Limb (tissue), 2 donors: ENCODE measurements at regions not wholly inside any gene's neighbourhood (a gene's known extent, or its start where the extent isn't known, plus 50 kb on each side); places are given as distances from the start of the nearest gene placed in this dataset.
A peak's percentile ranks its signal among the peaks of the same experiment; 100 is the strongest.
"Not testable (repeated sequence)": the region's sequence is repeated elsewhere in the genome, so short reads cannot be mapped to it uniquely, and the experiment has no call there.

Source experiments
- DNase-seq, 2 donors: peaks; one replicate each; pipeline ENCODE4 v3.0.0-alpha.2; 2016; ENCODE audit errors: extremely low spot score in 2 of 2

DNA sequence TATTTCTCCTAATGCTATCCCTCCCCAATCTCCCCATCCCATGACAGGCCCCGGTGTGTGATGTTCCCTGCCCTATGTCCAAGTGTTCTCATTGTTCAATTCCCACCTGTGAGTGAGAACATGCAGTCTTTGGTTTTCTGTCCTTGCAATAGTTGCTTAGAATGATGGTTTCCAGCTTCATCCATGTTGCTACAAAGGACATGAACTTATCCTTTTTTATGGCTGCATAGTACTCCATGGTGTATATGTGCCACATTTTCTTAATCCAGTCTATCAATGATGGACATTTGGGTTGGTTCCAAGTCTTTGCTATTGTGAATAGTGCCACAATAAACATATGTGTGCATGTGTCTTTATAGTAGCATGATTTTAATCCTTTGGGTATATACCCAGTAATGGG is 51.3 kb upstream of the RIOK2 start:
- DNase-seq = not testable (repeated sequence)

DNA sequence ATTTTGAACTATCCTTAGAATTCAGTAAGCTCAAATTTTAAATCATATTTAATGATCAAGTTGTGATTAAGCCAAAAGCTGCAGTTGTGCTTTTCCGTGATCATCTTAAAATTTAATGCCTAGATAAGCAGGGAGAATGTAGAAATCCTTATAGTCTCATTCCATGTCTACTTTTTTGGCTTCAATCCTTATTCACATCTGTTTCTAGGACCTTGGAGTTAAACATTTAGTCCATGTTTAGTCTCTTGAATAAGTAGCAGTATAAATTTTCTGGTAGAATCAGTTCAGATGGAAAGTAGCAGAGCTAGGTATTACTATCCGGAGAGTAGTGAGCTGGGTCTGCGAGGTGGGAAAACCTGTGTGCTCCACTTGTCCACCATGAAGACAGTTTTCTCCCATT is 59.3 kb upstream of the RIOK2 start:
- DNase-seq = peak in 1 of 2 donors; percentile 52

DNA sequence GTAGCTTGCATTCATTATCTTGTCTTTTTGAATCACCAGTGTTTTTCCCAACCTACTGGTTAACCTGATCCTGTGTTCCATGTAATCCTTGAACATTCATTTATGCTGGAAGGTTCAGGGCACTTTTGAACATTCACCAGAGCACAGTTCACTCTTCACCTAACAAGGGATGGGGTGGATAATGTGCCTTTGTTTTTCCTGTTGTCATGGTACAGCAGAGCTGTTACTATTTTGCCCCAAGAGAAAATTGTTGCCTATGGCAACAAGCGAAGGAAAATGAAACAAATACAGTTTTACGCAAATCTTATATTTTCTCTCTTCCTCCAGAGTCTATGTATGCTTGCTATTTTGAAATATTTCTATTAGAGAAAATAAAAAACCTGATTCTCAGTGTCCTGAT is 60.3 kb upstream of the RIOK2 start:
- DNase-seq = peak in 1 of 2 donors; percentile 53

- DNase-seq = no peak
These were observed 62.3 kb upstream of the RIOK2 start for GRCh38 chr5:97245386-97245785.

GRCh38 chr5:97250113-97250512 is 67.1 kb upstream of the RIOK2 start:
- no peak for DNase-seq

DNA sequence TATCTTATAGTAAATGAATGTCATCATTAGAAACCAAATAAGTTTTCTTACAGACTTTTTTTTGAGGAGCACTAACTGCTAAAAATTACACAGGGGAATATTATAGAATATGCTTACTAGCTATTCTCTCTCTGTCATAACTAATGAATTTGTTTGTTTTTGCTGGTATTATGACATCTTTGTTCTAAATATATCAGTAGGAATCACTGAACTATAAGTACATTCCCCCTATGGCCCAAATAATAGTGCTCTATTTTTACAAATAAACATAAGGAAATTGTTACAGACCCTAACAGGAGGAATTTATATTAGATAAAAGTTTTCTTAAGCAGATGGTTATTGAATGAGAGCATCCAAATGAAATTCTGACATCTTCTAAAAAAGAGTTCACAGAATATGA is 83.0 kb upstream of the RIOK2 start:
- no peak for DNase-seq

- peak; percentile 58 to 64 for DNase-seq
These were observed 83.5 kb upstream of the RIOK2 start for GRCh38 chr5:97266576-97266975.

DNA sequence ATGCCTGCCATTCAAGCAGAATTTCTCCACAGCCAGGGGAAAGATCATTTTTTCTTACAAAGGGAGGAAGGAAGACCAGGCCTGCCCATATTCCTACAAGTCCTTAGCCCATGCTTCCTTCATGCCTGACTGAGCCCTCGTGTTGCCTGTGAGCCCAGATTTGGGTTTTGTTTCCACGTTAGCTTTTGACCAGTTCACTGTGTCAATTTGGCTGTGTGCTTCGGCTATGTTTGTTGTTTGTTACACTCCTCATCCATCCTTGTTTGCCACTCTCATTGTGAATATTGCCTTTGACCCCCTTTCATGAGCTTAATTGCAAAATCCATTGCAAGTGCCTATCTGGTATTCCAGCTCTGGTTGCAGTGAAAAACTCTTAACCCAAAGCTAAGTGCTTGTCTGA is 84.7 kb upstream of the RIOK2 start:
- no peak for DNase-seq

DNA sequence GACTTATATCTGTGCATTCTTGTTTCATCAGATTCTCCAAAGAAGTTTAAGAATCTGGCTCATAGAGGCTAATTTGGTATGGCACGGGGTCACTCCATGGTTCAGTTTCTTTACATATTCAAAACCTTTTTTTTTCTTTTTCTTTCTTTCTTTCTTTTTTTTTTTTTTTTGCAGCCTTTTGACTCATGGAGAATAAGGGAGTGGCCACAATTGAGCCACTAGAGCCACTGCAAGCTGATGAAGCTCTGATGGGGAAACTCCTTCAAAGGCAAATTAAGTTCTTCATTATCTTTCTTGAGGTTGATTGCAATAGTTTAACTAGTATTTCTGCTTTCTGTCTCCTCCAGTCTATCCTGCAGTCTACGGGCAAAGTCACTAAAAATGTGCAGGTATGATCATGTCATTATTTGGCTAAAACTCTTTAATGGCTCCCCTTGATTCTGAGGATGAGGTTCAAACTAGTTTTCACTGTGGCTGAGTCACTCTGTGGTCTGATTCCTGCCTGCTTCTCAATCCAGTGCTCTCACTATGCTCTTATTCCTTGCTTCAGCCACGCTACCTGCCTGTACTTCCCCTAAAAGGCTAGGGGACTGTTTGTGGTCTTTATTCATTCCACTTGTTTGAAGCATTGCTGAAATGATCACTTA is 93.5 kb upstream of the RIOK2 start:
- no peak for DNase-seq

GRCh38 chr5:97281257-97281656 is 98.2 kb upstream of the RIOK2 start:
- DNase-seq = no peak

GRCh38 chr5:97297063-97297703 is 114.1 kb upstream of the RIOK2 start:
- DNase-seq = peak; percentile 14 to 34

GRCh38 chr5:97297704-97298091 is 114.7 kb upstream of the RIOK2 start:
- no peak for DNase-seq

DNA sequence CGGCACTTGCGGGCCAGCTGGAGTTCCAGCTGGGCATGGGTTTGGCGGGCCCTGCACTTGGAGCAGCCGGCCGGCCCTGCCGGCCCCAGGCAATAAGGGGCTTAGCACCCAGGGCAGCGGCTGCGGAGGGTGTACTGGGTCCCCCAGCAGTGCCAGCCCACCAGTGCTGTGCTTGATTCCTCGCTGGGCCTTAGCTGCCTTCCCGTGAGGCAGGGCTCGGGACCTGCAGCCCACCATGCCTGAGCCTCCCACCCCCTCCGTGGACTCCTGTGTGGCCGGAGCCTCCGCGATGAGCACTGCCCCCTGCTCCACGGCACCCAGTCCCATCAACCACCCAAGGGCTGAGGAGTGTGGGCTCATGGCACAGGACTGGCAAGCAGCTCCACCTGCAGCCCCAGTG is 118.1 kb upstream of the RIOK2 start:
- not testable (repeated sequence) for DNase-seq

DNA sequence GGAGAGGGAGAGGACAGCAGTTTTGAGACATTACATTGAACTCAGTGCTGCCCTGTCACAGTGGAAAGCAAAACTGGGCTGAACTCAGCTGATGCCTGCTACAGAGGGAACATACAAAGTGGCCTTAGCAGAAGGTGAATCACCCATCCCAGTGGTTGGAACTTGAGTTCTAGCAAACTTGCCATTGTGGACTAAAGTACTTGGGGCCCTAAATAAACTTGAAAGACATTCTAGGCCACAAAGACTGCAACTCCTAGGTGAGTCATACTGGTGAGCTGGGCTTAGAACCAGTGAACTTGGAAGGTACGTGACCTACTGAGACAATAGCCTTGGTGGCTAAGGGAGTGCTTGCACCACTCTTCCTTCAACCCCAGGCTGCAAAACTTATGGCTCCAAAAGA is 155.7 kb upstream of the RIOK2 start:
- DNase-seq = no peak

DNA sequence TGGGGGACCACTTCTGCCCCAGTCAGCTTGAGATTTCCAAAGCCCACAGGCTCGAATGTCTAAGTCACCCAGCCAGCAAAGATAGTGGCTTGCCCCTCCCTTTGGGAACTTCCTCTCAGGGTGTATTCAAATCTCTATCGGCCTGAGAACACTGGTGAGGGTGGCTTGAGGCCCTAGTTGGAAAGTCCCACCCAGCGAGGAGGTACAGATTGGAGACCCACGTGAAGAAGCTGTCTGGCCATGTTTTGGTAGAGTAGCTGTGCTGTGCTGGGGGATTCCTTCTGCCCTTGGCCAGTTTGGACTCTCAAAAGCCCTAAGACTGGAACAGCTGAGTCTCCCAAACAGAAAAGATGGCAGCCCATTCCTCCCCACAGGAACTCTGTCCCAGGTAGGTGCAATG is 172.7 kb upstream of the RIOK2 start:
- DNase-seq = no peak

DNA sequence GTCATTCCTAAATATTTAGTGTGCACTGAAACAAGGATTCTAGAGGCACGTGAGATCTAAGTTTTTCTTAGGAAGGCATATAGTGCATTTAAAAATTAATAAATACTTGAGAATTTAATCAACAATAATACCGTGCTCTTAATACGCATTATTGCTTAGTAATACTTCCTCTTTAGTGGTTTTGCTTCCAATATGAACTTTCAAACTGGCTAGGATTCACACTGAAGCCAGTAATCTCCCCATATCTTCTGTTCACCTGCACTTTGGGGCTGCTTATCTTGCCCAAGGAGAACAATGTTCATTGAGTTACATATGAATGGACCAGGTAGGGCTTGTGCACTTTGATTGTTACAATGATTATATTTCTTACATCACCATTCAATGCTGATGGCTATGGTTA is 180.5 kb upstream of the RIOK2 start:
- DNase-seq = no peak

DNA sequence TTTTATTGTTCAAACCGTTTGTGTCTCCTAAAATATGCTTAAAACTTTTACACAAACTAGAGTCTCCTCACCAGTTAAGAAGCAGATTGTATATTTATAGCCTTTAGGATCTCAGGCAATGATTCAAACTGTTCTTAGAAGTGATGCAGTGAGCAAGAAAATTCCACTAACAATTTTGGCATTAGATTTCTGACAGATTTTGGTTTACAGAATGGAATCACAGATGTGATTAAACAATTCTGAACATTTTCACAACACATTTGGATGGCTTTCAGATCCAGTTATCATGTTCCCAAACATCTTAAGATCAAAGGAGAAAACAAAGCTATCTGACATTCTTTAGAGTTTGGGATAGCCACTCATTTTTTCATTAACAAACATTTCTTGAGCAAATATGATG is 181.7 kb upstream of the RIOK2 start:
- no peak for DNase-seq

DNA sequence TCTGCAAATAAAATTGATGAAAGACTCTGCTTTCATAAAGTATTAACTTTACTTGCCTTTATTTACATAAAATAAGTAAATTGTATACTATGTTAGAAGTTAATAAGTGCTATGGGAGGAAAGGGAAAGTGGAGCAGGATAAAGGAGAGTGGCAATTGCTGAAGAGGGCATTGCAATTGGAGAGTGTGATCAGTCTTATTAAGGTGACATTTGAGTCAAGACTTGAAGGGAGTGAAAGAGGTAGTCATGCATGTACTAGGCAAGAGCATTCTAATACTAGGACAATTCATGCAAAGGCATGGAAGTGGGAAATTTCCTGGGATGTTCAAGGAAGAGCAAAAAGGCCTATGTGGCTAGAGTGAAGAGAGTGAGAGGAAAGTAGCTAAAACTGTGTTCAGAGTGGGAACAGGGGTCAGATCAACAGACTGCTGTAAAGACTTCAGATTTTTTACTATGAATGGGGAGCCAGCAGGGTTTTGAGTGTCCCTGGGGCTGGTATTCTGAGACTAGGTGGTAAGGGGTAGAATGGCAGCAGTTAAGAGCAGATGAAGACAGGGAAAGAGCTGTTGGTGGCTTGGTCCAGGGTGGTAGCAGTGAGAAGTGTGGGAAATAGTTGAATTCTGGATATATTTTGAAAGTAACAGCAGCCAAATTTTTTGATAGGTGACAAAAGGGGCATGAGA is 182.3 kb upstream of the RIOK2 start:
- DNase-seq = no peak

GRCh38 chr5:97365918-97366317 is 182.9 kb upstream of the RIOK2 start:
- no peak for DNase-seq

GRCh38 chr5:97375959-97376358 is 192.9 kb upstream of the RIOK2 start:
- DNase-seq = no peak

DNA sequence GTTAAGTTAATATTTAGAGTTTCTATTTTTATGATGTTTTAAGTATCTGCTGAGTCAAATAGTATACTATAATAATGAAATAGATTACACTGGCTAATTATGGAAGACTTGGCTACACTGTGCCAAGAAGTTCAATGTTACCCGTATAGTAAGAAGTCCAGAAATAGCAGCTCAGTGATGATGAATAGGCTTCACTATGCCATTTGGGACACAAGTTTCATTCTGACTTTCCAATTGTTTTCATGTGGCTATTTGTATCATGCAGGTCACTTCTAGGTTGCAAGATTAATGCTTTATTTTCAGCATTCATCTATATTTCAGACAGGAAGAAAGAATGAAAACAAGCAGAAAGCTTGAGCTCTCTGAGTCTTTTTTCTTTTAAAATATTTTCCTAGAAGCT is 194.5 kb upstream of the RIOK2 start:
- no peak for DNase-seq

DNA sequence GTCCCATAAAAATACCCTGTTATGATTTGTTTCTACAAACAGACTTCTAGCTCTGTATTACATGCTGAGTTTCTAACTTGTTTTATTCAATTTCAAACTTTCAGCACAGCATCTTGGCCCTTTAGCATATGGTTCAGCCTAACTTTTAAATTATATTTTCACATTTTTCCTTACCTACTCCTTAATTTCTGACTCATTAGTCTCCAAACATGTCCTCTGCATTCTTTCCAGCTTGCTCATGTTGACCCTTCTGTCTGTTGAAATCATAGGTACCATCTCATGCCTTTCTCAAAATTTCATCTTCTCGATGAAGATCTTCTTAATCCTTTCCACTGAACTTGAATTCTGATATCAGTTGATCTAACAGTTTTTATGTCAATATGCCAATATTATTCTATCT is 200.9 kb upstream of the RIOK2 start:
- DNase-seq = no peak

GRCh38 chr5:97388794-97389193 is 205.7 kb upstream of the RIOK2 start:
- no peak for DNase-seq
